ENCODE measurements at regions not wholly inside any gene's neighbourhood (a gene's known extent, or its start where the extent isn't known, plus 50 kb on each side); places are given as distances from the start of the nearest gene placed in this dataset.

DNA sequence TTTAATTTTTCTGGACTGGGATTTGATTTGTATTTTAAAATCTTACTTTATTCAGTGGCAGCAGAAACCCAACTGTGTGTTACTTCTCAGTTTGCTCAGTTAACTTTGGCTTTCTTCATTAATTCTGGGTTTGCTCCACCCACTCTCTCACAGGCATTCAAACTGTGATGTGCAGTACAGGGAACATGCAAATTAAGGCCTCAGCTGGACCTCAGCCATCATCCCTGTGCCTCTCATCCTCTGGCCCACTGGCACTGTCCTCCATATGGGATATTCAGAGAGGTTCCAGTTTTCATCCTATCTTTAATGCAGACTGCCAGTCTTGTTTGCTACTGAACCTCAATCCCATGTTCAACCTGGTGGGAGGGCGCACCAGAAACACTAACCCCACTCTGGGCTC is 743.4 kb upstream of the IGFBP3 start:
- TF ChIP-seq, protein P1, sequence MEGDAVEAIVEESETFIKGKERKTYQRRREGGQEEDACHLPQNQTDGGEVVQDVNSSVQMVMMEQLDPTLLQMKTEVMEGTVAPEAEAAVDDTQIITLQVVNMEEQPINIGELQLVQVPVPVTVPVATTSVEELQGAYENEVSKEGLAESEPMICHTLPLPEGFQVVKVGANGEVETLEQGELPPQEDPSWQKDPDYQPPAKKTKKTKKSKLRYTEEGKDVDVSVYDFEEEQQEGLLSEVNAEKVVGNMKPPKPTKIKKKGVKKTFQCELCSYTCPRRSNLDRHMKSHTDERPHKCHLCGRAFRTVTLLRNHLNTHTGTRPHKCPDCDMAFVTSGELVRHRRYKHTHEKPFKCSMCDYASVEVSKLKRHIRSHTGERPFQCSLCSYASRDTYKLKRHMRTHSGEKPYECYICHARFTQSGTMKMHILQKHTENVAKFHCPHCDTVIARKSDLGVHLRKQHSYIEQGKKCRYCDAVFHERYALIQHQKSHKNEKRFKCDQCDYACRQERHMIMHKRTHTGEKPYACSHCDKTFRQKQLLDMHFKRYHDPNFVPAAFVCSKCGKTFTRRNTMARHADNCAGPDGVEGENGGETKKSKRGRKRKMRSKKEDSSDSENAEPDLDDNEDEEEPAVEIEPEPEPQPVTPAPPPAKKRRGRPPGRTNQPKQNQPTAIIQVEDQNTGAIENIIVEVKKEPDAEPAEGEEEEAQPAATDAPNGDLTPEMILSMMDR (IDR thresholded peaks at IDR 0.05; ENCODE audit: low read depth, low read length), result no peak
- TF ChIP-seq, protein P2, sequence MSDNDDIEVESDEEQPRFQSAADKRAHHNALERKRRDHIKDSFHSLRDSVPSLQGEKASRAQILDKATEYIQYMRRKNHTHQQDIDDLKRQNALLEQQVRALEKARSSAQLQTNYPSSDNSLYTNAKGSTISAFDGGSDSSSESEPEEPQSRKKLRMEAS (IDR thresholded peaks at IDR 0.05; ENCODE audit: low read depth, low read length), result no peak
